ENCODE measurements at regions not wholly inside any gene's neighbourhood (a gene's known extent, or its start where the extent isn't known, plus 50 kb on each side); places are given as distances from the start of the nearest gene placed in this dataset.
"Not testable (repeated sequence)": the region's sequence is repeated elsewhere in the genome, so short reads cannot be mapped to it uniquely, and the experiment has no call there.

- Histone ChIP-seq H3K9me3 (ENCODE audit: control insufficient read depth, insufficient read depth, low read length) (no peaks in the 10 kb centered on the region), H3K27ac (ENCODE audit: low read depth, low read length) (no peak overlapping the region), H3K4me3 (ENCODE audit: low read depth, low read length) (no peak overlapping the region), H3K4me1 (ENCODE audit: control insufficient read depth, insufficient read depth, low read length) (peaks cover 6% of the 10 kb centered on the region; the same call in 1 of the 2 replicates), H3K36me3 (ENCODE audit: control insufficient read depth, insufficient read depth, low read length) (no peaks in the 10 kb centered on the region), H3K27me3 (ENCODE audit: control insufficient read depth, insufficient read depth, low read length) (no peaks in the 10 kb centered on the region), H3K9ac (ENCODE audit: low read depth, low read length) (no peak overlapping the region)
These were observed 123.8 kb downstream of the CCDC71L start for GRCh38 chr7:106537119-106537518.

DNA sequence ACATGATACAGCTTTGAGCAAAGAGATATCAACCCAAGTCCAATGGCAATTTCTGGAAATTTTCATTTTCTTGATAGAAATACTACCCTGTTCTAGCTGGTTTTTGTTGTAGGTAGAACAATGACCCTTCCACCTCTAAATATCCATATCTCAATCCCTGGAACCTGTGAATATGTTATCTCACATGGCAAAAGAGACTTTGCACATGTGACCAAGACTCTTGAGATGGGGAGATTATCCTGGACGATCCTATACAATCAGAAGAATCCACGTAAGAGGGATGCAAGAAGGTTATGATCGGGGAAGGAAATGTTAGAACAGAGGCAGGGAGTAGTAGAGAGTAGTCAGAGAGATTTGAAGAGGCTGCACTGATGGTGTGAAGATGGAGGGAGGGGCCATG is 124.9 kb downstream of the CCDC71L start:
- Histone ChIP-seq H3K4me1 (ENCODE audit: control insufficient read depth, insufficient read depth, low read length) (peaks cover 6% of the 10 kb centered on the region; the same call in 1 of the 2 replicates), H3K27me3 (ENCODE audit: control insufficient read depth, insufficient read depth, low read length) (no peaks in the 10 kb centered on the region), H3K27ac (ENCODE audit: low read depth, low read length) (no peak overlapping the region), H3K4me3 (ENCODE audit: low read depth, low read length) (no peak overlapping the region), H3K9ac (ENCODE audit: low read depth, low read length) (no peak overlapping the region), H3K9me3 (ENCODE audit: control insufficient read depth, insufficient read depth, low read length) (no peaks in the 10 kb centered on the region), H3K36me3 (ENCODE audit: control insufficient read depth, insufficient read depth, low read length) (no peaks in the 10 kb centered on the region)

- Histone ChIP-seq H3K9me3 (ENCODE audit: control insufficient read depth, insufficient read depth, low read length) (no peaks in the 10 kb centered on the region), H3K36me3 (ENCODE audit: control insufficient read depth, insufficient read depth, low read length) (no peaks in the 10 kb centered on the region), H3K9ac (ENCODE audit: low read depth, low read length) (no peak overlapping the region), H3K4me1 (ENCODE audit: control insufficient read depth, insufficient read depth, low read length) (peaks cover 6% of the 10 kb centered on the region; the same call in 1 of the 2 replicates), H3K27ac (ENCODE audit: low read depth, low read length) (no peak overlapping the region), H3K27me3 (ENCODE audit: control insufficient read depth, insufficient read depth, low read length) (no peaks in the 10 kb centered on the region), H3K4me3 (ENCODE audit: low read depth, low read length) (no peak overlapping the region)
These were observed 125.6 kb downstream of the CCDC71L start for GRCh38 chr7:106535234-106535932.

- H3K4me3 ChIP-seq (ENCODE audit: low read depth, low read length) = peak overlapping the region; percentile 27; the same call in 1 of the 2 replicates
These were observed 126.6 kb downstream of the CCDC71L start for GRCh38 chr7:106534271-106534846.

GRCh38 chr7:106530183-106530582 is 130.8 kb downstream of the CCDC71L start:
- not testable (repeated sequence) for H3K9me3 ChIP-seq (ENCODE audit: control insufficient read depth, insufficient read depth, low read length); H3K9ac ChIP-seq (ENCODE audit: low read depth, low read length); H3K36me3 ChIP-seq (ENCODE audit: control insufficient read depth, insufficient read depth, low read length); H3K27ac ChIP-seq (ENCODE audit: low read depth, low read length); H3K4me1 ChIP-seq (ENCODE audit: control insufficient read depth, insufficient read depth, low read length); H3K4me3 ChIP-seq (ENCODE audit: low read depth, low read length); H3K27me3 ChIP-seq (ENCODE audit: control insufficient read depth, insufficient read depth, low read length)

More at GRCh38 chr7:106534271-106534846, 126.6 kb downstream of the CCDC71L start:
- Histone ChIP-seq H3K27me3 (ENCODE audit: control insufficient read depth, insufficient read depth, low read length) (no peaks in the 10 kb centered on the region), H3K9ac (ENCODE audit: low read depth, low read length) (no peak overlapping the region), H3K9me3 (ENCODE audit: control insufficient read depth, insufficient read depth, low read length) (no peaks in the 10 kb centered on the region), H3K36me3 (ENCODE audit: control insufficient read depth, insufficient read depth, low read length) (no peaks in the 10 kb centered on the region), H3K27ac (ENCODE audit: low read depth, low read length) (peak overlapping the region; percentile 76), H3K4me1 (ENCODE audit: control insufficient read depth, insufficient read depth, low read length) (peaks cover 6% of the 10 kb centered on the region; the same call in 1 of the 2 replicates)

DNA sequence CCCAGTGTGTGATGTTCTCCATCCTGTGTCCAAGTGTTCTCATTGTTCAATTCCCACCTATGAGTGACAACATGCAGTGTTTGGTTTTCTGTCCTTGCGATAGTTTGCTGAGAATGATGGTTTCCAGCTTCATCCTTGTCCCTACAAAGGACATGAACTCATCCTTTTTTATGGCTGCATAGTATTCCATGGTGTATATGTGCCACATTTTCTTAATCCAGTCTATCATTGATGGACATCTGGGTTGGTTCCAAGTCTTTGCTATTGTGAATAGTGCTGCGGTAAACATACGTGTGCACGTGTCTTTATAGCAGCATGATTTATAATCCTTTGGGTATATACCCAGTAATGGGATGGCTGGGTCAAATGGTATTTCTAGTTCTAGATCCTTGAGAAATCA is 134.3 kb downstream of the CCDC71L start:
- not testable (repeated sequence) for H3K36me3 ChIP-seq (ENCODE audit: control insufficient read depth, insufficient read depth, low read length); H3K9me3 ChIP-seq (ENCODE audit: control insufficient read depth, insufficient read depth, low read length); H3K4me1 ChIP-seq (ENCODE audit: control insufficient read depth, insufficient read depth, low read length); H3K27ac ChIP-seq (ENCODE audit: low read depth, low read length); H3K27me3 ChIP-seq (ENCODE audit: control insufficient read depth, insufficient read depth, low read length); H3K4me3 ChIP-seq (ENCODE audit: low read depth, low read length); H3K9ac ChIP-seq (ENCODE audit: low read depth, low read length)

GRCh38 chr7:106524690-106525059 is 136.3 kb downstream of the CCDC71L start:
- H3K36me3 ChIP-seq (ENCODE audit: control insufficient read depth, insufficient read depth, low read length) = no peaks in the 10 kb centered on the region
- no peak overlapping the region for H3K4me3 ChIP-seq (ENCODE audit: low read depth, low read length)

DNA sequence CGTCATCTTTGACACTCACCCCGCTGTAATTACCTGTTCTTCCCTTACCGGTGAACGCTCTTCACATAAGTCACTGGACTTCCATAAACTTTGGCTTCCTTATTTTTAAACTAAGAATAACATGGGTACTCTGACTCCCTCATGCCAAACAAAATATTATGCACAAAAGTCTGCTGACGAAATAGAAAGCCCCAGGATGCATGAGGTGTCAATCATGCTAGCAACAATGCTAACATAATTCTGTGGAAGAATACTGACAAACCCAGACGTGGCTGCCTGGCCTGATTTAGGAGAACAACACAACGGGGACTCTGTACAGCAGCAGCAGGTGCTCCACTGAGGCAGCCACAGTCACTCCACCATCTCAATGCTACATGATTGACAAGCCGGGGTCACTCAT is 137.5 kb downstream of the CCDC71L start:
- no peak overlapping the region for H3K4me3 ChIP-seq (ENCODE audit: low read depth, low read length)
- no peaks in the 10 kb centered on the region for H3K4me1 ChIP-seq (ENCODE audit: control insufficient read depth, insufficient read depth, low read length)
- no peaks in the 10 kb centered on the region for H3K27me3 ChIP-seq (ENCODE audit: control insufficient read depth, insufficient read depth, low read length)
- no peak overlapping the region for H3K9ac ChIP-seq (ENCODE audit: low read depth, low read length)
- no peaks in the 10 kb centered on the region; the same call in 1 of the 2 replicates for H3K9me3 ChIP-seq (ENCODE audit: control insufficient read depth, insufficient read depth, low read length)
- H3K36me3 ChIP-seq (ENCODE audit: control insufficient read depth, insufficient read depth, low read length) = no peaks in the 10 kb centered on the region
- no peak overlapping the region for H3K27ac ChIP-seq (ENCODE audit: low read depth, low read length)

More at GRCh38 chr7:106524690-106525059, 136.3 kb downstream of the CCDC71L start:
- no peak overlapping the region for H3K27ac ChIP-seq (ENCODE audit: low read depth, low read length)
- H3K9ac ChIP-seq (ENCODE audit: low read depth, low read length) = no peak overlapping the region
- no peaks in the 10 kb centered on the region for H3K4me1 ChIP-seq (ENCODE audit: control insufficient read depth, insufficient read depth, low read length)
- H3K27me3 ChIP-seq (ENCODE audit: control insufficient read depth, insufficient read depth, low read length) = no peaks in the 10 kb centered on the region
- no peaks in the 10 kb centered on the region for H3K9me3 ChIP-seq (ENCODE audit: control insufficient read depth, insufficient read depth, low read length)

- Histone ChIP-seq H3K27me3 (ENCODE audit: control insufficient read depth, insufficient read depth, low read length) (no peaks in the 10 kb centered on the region), H3K9ac (ENCODE audit: low read depth, low read length) (no peak overlapping the region), H3K9me3 (ENCODE audit: control insufficient read depth, insufficient read depth, low read length) (no peaks in the 10 kb centered on the region; the same call in 1 of the 2 replicates), H3K4me3 (ENCODE audit: low read depth, low read length) (no peak overlapping the region), H3K36me3 (ENCODE audit: control insufficient read depth, insufficient read depth, low read length) (no peaks in the 10 kb centered on the region), H3K4me1 (ENCODE audit: control insufficient read depth, insufficient read depth, low read length) (no peaks in the 10 kb centered on the region), H3K27ac (ENCODE audit: low read depth, low read length) (no peak overlapping the region)
These were observed 138.3 kb downstream of the CCDC71L start for GRCh38 chr7:106522696-106523095.

- Histone ChIP-seq H3K27ac (ENCODE audit: low read depth, low read length) (no peak overlapping the region), H3K4me1 (ENCODE audit: control insufficient read depth, insufficient read depth, low read length) (no peaks in the 10 kb centered on the region), H3K9ac (ENCODE audit: low read depth, low read length) (no peak overlapping the region), H3K9me3 (ENCODE audit: control insufficient read depth, insufficient read depth, low read length) (no peaks in the 10 kb centered on the region; the same call in 1 of the 2 replicates), H3K36me3 (ENCODE audit: control insufficient read depth, insufficient read depth, low read length) (no peaks in the 10 kb centered on the region), H3K4me3 (ENCODE audit: low read depth, low read length) (no peak overlapping the region), H3K27me3 (ENCODE audit: control insufficient read depth, insufficient read depth, low read length) (no peaks in the 10 kb centered on the region)
These were observed 139.4 kb downstream of the CCDC71L start for GRCh38 chr7:106521541-106521940.

GRCh38 chr7:106520962-106521514 is 139.9 kb downstream of the CCDC71L start:
- H3K4me1 ChIP-seq (ENCODE audit: control insufficient read depth, insufficient read depth, low read length) = no peaks in the 10 kb centered on the region
- H3K27me3 ChIP-seq (ENCODE audit: control insufficient read depth, insufficient read depth, low read length) = no peaks in the 10 kb centered on the region
- no peak overlapping the region for H3K4me3 ChIP-seq (ENCODE audit: low read depth, low read length)
- H3K27ac ChIP-seq (ENCODE audit: low read depth, low read length) = no peak overlapping the region
- H3K9me3 ChIP-seq (ENCODE audit: control insufficient read depth, insufficient read depth, low read length) = no peaks in the 10 kb centered on the region; the same call in 1 of the 2 replicates
- H3K36me3 ChIP-seq (ENCODE audit: control insufficient read depth, insufficient read depth, low read length) = no peaks in the 10 kb centered on the region
- no peak overlapping the region for H3K9ac ChIP-seq (ENCODE audit: low read depth, low read length)

Data from HUES48 (cell line).